ENCODE measurements at regions not wholly inside any gene's neighbourhood (a gene's known extent, or its start where the extent isn't known, plus 50 kb on each side); places are given as distances from the start of the nearest gene placed in this dataset.

- DNase-seq (ENCODE audit: low read depth in 1 of 2, low spot score in 1 of 2), result no peak
- Histone ChIP-seq H3K27ac (replicated peaks) (no peak overlapping the region), H3K27me3 (ENCODE audit: insufficient read depth, poor library complexity, severe bottlenecking) (no peaks in the 10 kb centered on the region), H3K4me3 (replicated peaks; ENCODE audit: insufficient read depth, low read length) (no peak overlapping the region)
- TF ChIP-seq, protein P1, sequence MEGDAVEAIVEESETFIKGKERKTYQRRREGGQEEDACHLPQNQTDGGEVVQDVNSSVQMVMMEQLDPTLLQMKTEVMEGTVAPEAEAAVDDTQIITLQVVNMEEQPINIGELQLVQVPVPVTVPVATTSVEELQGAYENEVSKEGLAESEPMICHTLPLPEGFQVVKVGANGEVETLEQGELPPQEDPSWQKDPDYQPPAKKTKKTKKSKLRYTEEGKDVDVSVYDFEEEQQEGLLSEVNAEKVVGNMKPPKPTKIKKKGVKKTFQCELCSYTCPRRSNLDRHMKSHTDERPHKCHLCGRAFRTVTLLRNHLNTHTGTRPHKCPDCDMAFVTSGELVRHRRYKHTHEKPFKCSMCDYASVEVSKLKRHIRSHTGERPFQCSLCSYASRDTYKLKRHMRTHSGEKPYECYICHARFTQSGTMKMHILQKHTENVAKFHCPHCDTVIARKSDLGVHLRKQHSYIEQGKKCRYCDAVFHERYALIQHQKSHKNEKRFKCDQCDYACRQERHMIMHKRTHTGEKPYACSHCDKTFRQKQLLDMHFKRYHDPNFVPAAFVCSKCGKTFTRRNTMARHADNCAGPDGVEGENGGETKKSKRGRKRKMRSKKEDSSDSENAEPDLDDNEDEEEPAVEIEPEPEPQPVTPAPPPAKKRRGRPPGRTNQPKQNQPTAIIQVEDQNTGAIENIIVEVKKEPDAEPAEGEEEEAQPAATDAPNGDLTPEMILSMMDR (IDR thresholded peaks at IDR 0.05; ENCODE audit: insufficient read depth, low read length), result no peak
- TF ChIP-seq SPI1 (IDR thresholded peaks at IDR 0.05; ENCODE audit: borderline replicate concordance, low read depth), result no peak
These were observed 70.6 kb downstream of the COPS8 start for GRCh38 chr2:237156031-237156856.

GRCh38 chr2:237156857-237157779, 71.4 kb downstream of the COPS8 start:
- no peaks in the 10 kb centered on the region for H3K27me3 ChIP-seq (ENCODE audit: insufficient read depth, poor library complexity, severe bottlenecking)
- no peak overlapping the region for H3K27ac ChIP-seq (replicated peaks)
- no peak for TF ChIP-seq SPI1 (IDR thresholded peaks at IDR 0.05; ENCODE audit: borderline replicate concordance, low read depth)
- TF ChIP-seq, protein P1 (IDR thresholded peaks at IDR 0.05; ENCODE audit: insufficient read depth, low read length), result no peak
- no peak for TF ChIP-seq GABPA (IDR thresholded peaks at IDR 0.05; ENCODE audit: low read depth)
- TF ChIP-seq REST (IDR thresholded peaks at IDR 0.05; ENCODE audit: insufficient replicate concordance, low read depth), result no peak
- TF ChIP-seq POLR2AphosphoS5 (IDR thresholded peaks at IDR 0.05; ENCODE audit: low read depth), result no peak
- no peak for DNase-seq (ENCODE audit: low read depth in 1 of 2, low spot score in 1 of 2)
- no peak overlapping the region for H3K4me3 ChIP-seq (replicated peaks; ENCODE audit: insufficient read depth, low read length)

DNA sequence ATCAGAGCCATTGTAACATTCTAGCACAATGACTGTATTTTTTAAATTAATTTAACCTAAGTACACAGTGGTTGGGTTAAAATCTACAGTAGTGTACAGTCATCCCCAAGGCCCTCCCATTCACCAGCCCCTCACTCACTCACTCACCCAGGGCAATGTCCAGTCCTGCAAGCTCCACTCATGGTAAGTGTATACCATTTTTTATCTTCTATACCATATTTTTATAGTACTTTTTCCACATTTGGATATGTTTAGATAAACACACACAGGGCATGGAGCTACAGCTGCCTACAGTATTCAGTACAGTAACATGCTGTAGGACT, 72.1 kb downstream of the COPS8 start:
- no peak overlapping the region for H3K4me3 ChIP-seq (replicated peaks; ENCODE audit: insufficient read depth, low read length)
- H3K27ac ChIP-seq (replicated peaks), result no peak overlapping the region
- no peak for DNase-seq (ENCODE audit: low read depth in 1 of 2, low spot score in 1 of 2)
- no peak for TF ChIP-seq REST (IDR thresholded peaks at IDR 0.05; ENCODE audit: insufficient replicate concordance, low read depth)
- no peak for TF ChIP-seq SPI1 (IDR thresholded peaks at IDR 0.05; ENCODE audit: borderline replicate concordance, low read depth)
- H3K27me3 ChIP-seq (ENCODE audit: insufficient read depth, poor library complexity, severe bottlenecking), result no peaks in the 10 kb centered on the region

DNA sequence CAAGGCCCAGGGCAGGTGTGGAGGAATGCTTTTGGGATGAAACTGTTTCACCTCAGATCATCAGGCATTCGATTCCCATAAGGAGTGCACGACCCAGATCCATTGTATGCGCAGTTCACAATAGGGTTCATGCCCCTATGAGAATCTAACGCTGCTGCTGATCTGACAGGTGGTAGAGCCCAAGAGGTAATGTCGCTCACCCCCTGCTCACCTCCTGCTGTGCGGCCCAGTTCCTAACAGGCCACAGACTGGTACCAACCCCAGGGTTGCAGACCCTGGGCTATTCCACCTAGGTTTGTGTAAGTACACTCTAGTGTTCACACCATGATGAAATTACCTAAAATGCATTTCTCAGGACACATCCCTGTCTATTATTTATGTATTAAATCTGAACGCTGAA, 72.5 kb downstream of the COPS8 start:
- H3K27me3 ChIP-seq (ENCODE audit: insufficient read depth, poor library complexity, severe bottlenecking), result no peaks in the 10 kb centered on the region
- no peak for DNase-seq (ENCODE audit: low read depth in 1 of 2, low spot score in 1 of 2)
- TF ChIP-seq REST (IDR thresholded peaks at IDR 0.05; ENCODE audit: insufficient replicate concordance, low read depth) (no peak), SPI1 (IDR thresholded peaks at IDR 0.05; ENCODE audit: borderline replicate concordance, low read depth) (no peak), POLR2AphosphoS5 (IDR thresholded peaks at IDR 0.05; ENCODE audit: low read depth) (no peak), GABPA (IDR thresholded peaks at IDR 0.05; ENCODE audit: low read depth) (no peak)
- TF ChIP-seq, protein P1 (IDR thresholded peaks at IDR 0.05; ENCODE audit: insufficient read depth, low read length), result no peak
- H3K27ac ChIP-seq (replicated peaks), result no peak overlapping the region
- H3K4me3 ChIP-seq (replicated peaks; ENCODE audit: insufficient read depth, low read length), result no peak overlapping the region
